GM12878 (cell line): ENCODE measurements at regions not wholly inside any gene's neighbourhood (a gene's known extent, or its start where the extent isn't known, plus 50 kb on each side); places are given as distances from the start of the nearest gene placed in this dataset.

Experiments
- BACH1 ChIP-seq: fragments of 450-650 bp; IDR thresholded peaks from 2 replicates; pipeline ENCODE4 v1.6.1; 2017; ENCODE audit warnings: mild to moderate bottlenecking, borderline replicate concordance
- BRCA1 ChIP-seq: IDR thresholded peaks from 2 replicates; pipeline ENCODE4 v1.6.1; 2011; ENCODE audit warnings: low read depth, low read length, improper control_type of control experiment
- EED ChIP-seq: sonication (generic); IDR thresholded peaks from 2 replicates; pipeline ENCODE4 v1.6.1; 2016; ENCODE audit warnings: antibody characterized with exemption, low read depth
- EP300 ChIP-seq, 2 experiments: fragments of 150-350 bp in 1 of 2; IDR thresholded peaks; 2 replicates each; pipeline ENCODE4 v1.6.1; 2011 to 2012; ENCODE audit warnings: low read depth in 2 of 2, low read length in 2 of 2, borderline replicate concordance in 1 of 2, improper control_type of control experiment in 1 of 2, inconsistent platforms in 1 of 2; ENCODE audit not compliant: control insufficient read depth in 1 of 2
- EZH2 ChIP-seq: IDR thresholded peaks from 2 replicates; pipeline ENCODE4 v1.6.1; 2012; ENCODE audit warnings: low read depth, mild to moderate bottlenecking, control low read depth, inconsistent platforms, low read length, borderline replicate concordance; ENCODE audit not compliant: control insufficient read depth
- SMC3 ChIP-seq: IDR thresholded peaks from 2 replicates; pipeline ENCODE4 v1.6.1; 2011; ENCODE audit warnings: low read length, improper control_type of control experiment, borderline replicate concordance
- SP1 ChIP-seq: IDR thresholded peaks from one replicate; pipeline ENCODE4 v1.6.1; 2011; ENCODE audit warnings: low read depth, low read length
- TCF3 ChIP-seq: IDR thresholded peaks from 2 replicates; pipeline ENCODE4 v1.6.1; 2012; ENCODE audit warnings: low read depth, mild to moderate bottlenecking, low read length, borderline replicate concordance; ENCODE audit not compliant: insufficient read depth
- ZZZ3 ChIP-seq: IDR thresholded peaks from 2 replicates; pipeline ENCODE4 v1.6.1; 2011; ENCODE audit warnings: low read depth; ENCODE audit not compliant: control insufficient read depth, insufficient read length
- TF ChIP-seq, protein P1 (sequence below), 3 experiments: IDR thresholded peaks in 2 of 3; conservative IDR thresholded peaks in 1 of 3; 2 replicates each; pipeline ENCODE4 v1.5.1; 2011; ENCODE audit warnings: low read depth in 3 of 3, low read length in 3 of 3, mild to moderate bottlenecking in 3 of 3, control low read depth in 2 of 3, moderate library complexity in 2 of 3, inconsistent platforms in 1 of 3, mixed read lengths in 1 of 3; ENCODE audit not compliant: control insufficient read depth in 2 of 3, insufficient read depth in 1 of 3; ENCODE audit errors: extremely low read depth in 1 of 3
- TF ChIP-seq, protein P2 (sequence below): fragments of 450-650 bp; IDR thresholded peaks from 2 replicates; pipeline ENCODE4 v1.6.1; 2017; ENCODE audit warnings: mild to moderate bottlenecking, low read depth, inconsistent platforms; ENCODE audit not compliant: poor library complexity, severe bottlenecking
- TF ChIP-seq, protein P3 (sequence below): fragments of 150-350 bp; IDR thresholded peaks from 2 replicates; pipeline ENCODE4 v1.6.1; 2014; ENCODE audit warnings: mild to moderate bottlenecking, low read depth, low read length
- TF ChIP-seq, protein P4 (sequence below): fragments of 450-650 bp; formaldehyde crosslinking; IDR thresholded peaks from 2 replicates; pipeline ENCODE4 v1.5.0; 2022; ENCODE audit warnings: mild to moderate bottlenecking, missing genetic modification characterization
- TF ChIP-seq, protein P5 (sequence below): fragments of 450-650 bp; formaldehyde crosslinking; IDR thresholded peaks from 2 replicates; pipeline ENCODE4 v1.4.0; 2022; ENCODE audit warnings: mild to moderate bottlenecking, moderate library complexity

DNA sequence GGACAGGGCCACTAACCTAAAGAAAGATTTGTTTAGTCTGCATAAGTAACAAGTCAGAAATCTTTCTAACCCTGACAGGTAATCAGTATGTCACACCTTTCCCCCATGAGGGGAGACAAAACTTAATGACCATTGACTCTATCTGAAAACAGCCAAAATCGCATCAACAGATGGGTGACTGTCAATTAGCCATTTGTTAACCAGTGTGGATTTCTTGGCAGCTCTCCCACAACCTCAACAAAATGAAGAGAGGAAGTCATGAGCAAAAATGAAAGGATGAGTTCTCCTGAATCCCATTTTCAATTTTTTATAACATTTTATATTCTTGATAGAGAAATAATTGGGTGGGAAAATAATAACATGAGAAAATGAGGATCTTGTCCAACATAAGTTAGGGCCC, 84.6 kb upstream of the SNX2 start:
- TF ChIP-seq BACH1: no peak
- TF ChIP-seq, protein P1, sequence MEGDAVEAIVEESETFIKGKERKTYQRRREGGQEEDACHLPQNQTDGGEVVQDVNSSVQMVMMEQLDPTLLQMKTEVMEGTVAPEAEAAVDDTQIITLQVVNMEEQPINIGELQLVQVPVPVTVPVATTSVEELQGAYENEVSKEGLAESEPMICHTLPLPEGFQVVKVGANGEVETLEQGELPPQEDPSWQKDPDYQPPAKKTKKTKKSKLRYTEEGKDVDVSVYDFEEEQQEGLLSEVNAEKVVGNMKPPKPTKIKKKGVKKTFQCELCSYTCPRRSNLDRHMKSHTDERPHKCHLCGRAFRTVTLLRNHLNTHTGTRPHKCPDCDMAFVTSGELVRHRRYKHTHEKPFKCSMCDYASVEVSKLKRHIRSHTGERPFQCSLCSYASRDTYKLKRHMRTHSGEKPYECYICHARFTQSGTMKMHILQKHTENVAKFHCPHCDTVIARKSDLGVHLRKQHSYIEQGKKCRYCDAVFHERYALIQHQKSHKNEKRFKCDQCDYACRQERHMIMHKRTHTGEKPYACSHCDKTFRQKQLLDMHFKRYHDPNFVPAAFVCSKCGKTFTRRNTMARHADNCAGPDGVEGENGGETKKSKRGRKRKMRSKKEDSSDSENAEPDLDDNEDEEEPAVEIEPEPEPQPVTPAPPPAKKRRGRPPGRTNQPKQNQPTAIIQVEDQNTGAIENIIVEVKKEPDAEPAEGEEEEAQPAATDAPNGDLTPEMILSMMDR (IDR thresholded peaks at IDR 0.05 in 2 of 3, conservative IDR thresholded peaks at IDR 0.05 in 1 of 3; ENCODE audit: control insufficient read depth in 2 of 3, extremely low read depth in 1 of 3, insufficient read depth in 1 of 3, low read depth in 3 of 3, low read length in 3 of 3): no peak
- no peak for TF ChIP-seq SP1
- no peak for TF ChIP-seq EED
- no peak for TF ChIP-seq BRCA1
- TF ChIP-seq, protein P2, sequence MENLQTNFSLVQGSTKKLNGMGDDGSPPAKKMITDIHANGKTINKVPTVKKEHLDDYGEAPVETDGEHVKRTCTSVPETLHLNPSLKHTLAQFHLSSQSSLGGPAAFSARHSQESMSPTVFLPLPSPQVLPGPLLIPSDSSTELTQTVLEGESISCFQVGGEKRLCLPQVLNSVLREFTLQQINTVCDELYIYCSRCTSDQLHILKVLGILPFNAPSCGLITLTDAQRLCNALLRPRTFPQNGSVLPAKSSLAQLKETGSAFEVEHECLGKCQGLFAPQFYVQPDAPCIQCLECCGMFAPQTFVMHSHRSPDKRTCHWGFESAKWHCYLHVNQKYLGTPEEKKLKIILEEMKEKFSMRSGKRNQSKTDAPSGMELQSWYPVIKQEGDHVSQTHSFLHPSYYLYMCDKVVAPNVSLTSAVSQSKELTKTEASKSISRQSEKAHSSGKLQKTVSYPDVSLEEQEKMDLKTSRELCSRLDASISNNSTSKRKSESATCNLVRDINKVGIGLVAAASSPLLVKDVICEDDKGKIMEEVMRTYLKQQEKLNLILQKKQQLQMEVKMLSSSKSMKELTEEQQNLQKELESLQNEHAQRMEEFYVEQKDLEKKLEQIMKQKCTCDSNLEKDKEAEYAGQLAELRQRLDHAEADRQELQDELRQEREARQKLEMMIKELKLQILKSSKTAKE: no peak
- no peak for TF ChIP-seq ZZZ3
- TF ChIP-seq, protein P3, sequence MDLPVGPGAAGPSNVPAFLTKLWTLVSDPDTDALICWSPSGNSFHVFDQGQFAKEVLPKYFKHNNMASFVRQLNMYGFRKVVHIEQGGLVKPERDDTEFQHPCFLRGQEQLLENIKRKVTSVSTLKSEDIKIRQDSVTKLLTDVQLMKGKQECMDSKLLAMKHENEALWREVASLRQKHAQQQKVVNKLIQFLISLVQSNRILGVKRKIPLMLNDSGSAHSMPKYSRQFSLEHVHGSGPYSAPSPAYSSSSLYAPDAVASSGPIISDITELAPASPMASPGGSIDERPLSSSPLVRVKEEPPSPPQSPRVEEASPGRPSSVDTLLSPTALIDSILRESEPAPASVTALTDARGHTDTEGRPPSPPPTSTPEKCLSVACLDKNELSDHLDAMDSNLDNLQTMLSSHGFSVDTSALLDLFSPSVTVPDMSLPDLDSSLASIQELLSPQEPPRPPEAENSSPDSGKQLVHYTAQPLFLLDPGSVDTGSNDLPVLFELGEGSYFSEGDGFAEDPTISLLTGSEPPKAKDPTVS: no peak
- no peak for TF ChIP-seq EZH2
- TF ChIP-seq, protein P4, sequence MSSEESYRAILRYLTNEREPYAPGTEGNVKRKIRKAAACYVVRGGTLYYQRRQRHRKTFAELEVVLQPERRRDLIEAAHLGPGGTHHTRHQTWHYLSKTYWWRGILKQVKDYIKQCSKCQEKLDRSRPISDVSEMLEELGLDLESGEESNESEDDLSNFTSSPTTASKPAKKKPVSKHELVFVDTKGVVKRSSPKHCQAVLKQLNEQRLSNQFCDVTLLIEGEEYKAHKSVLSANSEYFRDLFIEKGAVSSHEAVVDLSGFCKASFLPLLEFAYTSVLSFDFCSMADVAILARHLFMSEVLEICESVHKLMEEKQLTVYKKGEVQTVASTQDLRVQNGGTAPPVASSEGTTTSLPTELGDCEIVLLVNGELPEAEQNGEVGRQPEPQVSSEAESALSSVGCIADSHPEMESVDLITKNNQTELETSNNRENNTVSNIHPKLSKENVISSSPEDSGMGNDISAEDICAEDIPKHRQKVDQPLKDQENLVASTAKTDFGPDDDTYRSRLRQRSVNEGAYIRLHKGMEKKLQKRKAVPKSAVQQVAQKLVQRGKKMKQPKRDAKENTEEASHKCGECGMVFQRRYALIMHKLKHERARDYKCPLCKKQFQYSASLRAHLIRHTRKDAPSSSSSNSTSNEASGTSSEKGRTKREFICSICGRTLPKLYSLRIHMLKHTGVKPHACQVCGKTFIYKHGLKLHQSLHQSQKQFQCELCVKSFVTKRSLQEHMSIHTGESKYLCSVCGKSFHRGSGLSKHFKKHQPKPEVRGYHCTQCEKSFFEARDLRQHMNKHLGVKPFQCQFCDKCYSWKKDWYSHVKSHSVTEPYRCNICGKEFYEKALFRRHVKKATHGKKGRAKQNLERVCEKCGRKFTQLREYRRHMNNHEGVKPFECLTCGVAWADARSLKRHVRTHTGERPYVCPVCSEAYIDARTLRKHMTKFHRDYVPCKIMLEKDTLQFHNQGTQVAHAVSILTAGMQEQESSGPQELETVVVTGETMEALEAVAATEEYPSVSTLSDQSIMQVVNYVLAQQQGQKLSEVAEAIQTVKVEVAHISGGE (CRISPR knock-in tag): no peak
- TF ChIP-seq, protein P5, sequence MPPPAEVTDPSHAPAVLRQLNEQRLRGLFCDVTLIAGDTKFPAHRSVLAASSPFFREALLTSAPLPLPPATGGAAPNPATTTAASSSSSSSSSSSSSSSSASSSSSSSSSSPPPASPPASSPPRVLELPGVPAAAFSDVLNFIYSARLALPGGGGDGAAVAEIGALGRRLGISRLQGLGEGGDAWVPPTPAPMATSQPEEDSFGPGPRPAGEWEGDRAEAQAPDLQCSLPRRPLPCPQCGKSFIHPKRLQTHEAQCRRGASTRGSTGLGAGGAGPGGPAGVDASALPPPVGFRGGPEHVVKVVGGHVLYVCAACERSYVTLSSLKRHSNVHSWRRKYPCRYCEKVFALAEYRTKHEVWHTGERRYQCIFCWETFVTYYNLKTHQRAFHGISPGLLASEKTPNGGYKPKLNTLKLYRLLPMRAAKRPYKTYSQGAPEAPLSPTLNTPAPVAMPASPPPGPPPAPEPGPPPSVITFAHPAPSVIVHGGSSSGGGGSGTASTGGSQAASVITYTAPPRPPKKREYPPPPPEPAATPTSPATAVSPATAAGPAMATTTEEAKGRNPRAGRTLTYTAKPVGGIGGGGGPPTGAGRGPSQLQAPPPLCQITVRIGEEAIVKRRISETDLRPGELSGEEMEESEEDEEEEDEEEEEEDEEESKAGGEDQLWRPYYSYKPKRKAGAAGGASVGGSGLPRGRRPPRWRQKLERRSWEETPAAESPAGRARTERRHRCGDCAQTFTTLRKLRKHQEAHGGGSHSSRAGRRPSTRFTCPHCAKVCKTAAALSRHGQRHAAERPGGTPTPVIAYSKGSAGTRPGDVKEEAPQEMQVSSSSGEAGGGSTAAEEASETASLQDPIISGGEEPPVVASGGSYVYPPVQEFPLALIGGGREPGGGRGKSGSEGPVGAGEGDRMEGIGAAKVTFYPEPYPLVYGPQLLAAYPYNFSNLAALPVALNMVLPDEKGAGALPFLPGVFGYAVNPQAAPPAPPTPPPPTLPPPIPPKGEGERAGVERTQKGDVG (CRISPR knock-in tag): no peak
- no peak for TF ChIP-seq EP300 (IDR thresholded peaks at IDR 0.05; ENCODE audit: borderline replicate concordance in 1 of 2, control insufficient read depth in 1 of 2, low read depth in 2 of 2, low read length in 2 of 2)
- no peak for TF ChIP-seq SMC3
- no peak for TF ChIP-seq TCF3
